Lung (tissue), 11 donors: ENCODE measurements at regions not wholly inside any gene's neighbourhood (a gene's known extent, or its start where the extent isn't known, plus 50 kb on each side); places are given as distances from the start of the nearest gene placed in this dataset.
A peak's percentile ranks its signal among the peaks of the same experiment; 100 is the strongest.

Experiments
- ATAC-seq: fragments of 200-7000 bp; cut with Tn5 transposase; one replicate; pipeline ENCODE4 v1.9.1; 2020; ENCODE audit warnings: moderate number of reproducible peaks; ENCODE audit not compliant: insufficient read depth, low FRiP score
- DNase-seq, 3 donors: peaks; one replicate each; pipeline ENCODE4 v3.0.0-alpha.2; 2013 to 2017
- H3K27ac ChIP-seq, 2 donors: one replicate each; pipeline ENCODE4 v1.5.1; 2013; ENCODE audit warnings: mild to moderate bottlenecking in 2 of 2, moderate library complexity in 2 of 2, control low read depth in 1 of 2, inconsistent platforms in 1 of 2, low read depth in 1 of 2, low read length in 1 of 2
- H3K27me3 ChIP-seq, 3 donors: one replicate each; pipeline ENCODE4 v1.5.1; 2013; ENCODE audit warnings: low read length in 2 of 3; ENCODE audit not compliant: control insufficient read depth in 3 of 3, insufficient read depth in 3 of 3
- H3K36me3 ChIP-seq, 4 donors: one replicate each; pipeline ENCODE4 v1.5.1; 2013; ENCODE audit warnings: low read length in 4 of 4, mild to moderate bottlenecking in 1 of 4, moderate library complexity in 1 of 4; ENCODE audit not compliant: control insufficient read depth in 4 of 4, insufficient read depth in 4 of 4
- H3K4me1 ChIP-seq, 5 donors: one replicate each; pipeline ENCODE4 v1.5.1; 2013; ENCODE audit warnings: low read length in 5 of 5, mild to moderate bottlenecking in 2 of 5, moderate library complexity in 1 of 5; ENCODE audit not compliant: control insufficient read depth in 5 of 5, insufficient read depth in 5 of 5
- H3K4me3 ChIP-seq: one replicate; pipeline ENCODE4 v1.5.1; 2013; ENCODE audit warnings: mild to moderate bottlenecking, control low read depth, moderate library complexity
- H3K9ac ChIP-seq, 2 donors: one replicate each; pipeline ENCODE4 v1.5.1; 2013; ENCODE audit warnings: low read length in 2 of 2, control low read depth in 1 of 2; ENCODE audit not compliant: insufficient read depth in 1 of 2
- H3K9me3 ChIP-seq, 4 donors: one replicate each; pipeline ENCODE4 v1.5.1; 2013; ENCODE audit warnings: low read length in 3 of 4, mild to moderate bottlenecking in 1 of 4, moderate library complexity in 1 of 4; ENCODE audit not compliant: control insufficient read depth in 4 of 4, insufficient read depth in 3 of 4
- WGBS, 2 donors: extraction: QIAGEN DNeasy Blood & Tissue Kit; methylation state at CpG; one replicate each; pipeline ENCODE4 v1.1.7; 2013; 5-methylcytosine and 5-hydroxymethylcytosine counted together
- TF ChIP-seq, protein P1 (sequence below): IDR thresholded peaks from 2 replicates; pipeline ENCODE4 v1.5.1; 2012; ENCODE audit warnings: mild to moderate bottlenecking; ENCODE audit errors: control extremely low read depth, extremely low read depth
- donor health status: control.
- donor health status: control.
- donor health status: Bipolar disorder and iron deficiency.
- donor health status: healthy.
- donor health status: DM: yes; HTN: yes; CAD: no.

DNA sequence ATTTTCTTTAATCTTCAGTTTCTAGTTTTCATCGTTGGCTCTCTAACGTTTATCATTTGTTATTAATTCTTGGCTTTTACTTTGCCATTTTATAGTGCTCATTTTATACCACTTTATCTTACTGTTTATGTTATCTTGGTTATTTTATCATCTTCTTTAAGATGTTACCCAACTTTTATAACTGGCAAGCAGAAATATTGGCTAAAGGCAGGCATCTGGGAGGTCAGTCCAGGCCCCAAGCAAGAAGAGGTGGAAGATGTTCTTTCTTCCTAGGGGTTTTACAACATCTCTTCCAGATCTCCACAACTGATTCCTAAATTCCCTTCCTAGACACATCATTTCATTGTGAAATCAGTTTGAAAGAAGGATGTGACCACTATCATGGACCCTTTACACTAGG, 208.1 kb downstream of the AHR start:
- ATAC-seq (no peak), DNase-seq (no peak)
- TF ChIP-seq, protein P1, sequence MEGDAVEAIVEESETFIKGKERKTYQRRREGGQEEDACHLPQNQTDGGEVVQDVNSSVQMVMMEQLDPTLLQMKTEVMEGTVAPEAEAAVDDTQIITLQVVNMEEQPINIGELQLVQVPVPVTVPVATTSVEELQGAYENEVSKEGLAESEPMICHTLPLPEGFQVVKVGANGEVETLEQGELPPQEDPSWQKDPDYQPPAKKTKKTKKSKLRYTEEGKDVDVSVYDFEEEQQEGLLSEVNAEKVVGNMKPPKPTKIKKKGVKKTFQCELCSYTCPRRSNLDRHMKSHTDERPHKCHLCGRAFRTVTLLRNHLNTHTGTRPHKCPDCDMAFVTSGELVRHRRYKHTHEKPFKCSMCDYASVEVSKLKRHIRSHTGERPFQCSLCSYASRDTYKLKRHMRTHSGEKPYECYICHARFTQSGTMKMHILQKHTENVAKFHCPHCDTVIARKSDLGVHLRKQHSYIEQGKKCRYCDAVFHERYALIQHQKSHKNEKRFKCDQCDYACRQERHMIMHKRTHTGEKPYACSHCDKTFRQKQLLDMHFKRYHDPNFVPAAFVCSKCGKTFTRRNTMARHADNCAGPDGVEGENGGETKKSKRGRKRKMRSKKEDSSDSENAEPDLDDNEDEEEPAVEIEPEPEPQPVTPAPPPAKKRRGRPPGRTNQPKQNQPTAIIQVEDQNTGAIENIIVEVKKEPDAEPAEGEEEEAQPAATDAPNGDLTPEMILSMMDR: no peak
- 73 to 90% methylated on average over 2 of the region's 2 CpGs for WGBS, 2 donors
- H3K27me3 ChIP-seq: no peaks in the 10 kb centered on the region
- H3K36me3 ChIP-seq: no peaks in the 10 kb centered on the region
- H3K9ac ChIP-seq: no peak overlapping the region
- no peak overlapping the region for H3K4me3 ChIP-seq
- H3K9me3 ChIP-seq: no peaks in the 10 kb centered on the region
- H3K27ac ChIP-seq: no peak overlapping the region
- peaks cover 0 to 26% (median 2%) of the 10 kb centered on the region in 5 donors for H3K4me1 ChIP-seq

DNA sequence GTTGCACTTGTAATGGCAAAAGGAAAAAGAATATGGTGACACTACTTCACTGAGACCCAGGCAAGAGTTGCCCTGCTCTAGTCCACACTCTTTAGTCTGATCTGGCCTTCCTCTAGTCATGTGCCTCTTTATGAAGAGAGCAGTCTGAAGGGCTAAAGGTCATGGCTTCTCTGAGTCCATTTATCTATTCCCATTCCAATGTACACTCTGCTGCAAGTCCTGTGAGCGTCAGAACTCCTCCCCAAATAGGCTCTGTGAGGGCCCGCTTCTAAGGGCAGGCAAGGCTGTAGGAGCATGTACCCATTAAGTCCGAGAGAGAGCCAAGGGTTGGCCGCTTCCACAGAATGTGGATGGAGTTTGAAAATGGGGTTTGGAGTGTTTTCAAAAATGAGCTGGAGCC, 209.3 kb downstream of the AHR start:
- WGBS, 2 donors: 95 to 97% methylated on average over 4 of the region's 4 CpGs
- no peaks in the 10 kb centered on the region for H3K9me3 ChIP-seq
- H3K4me3 ChIP-seq: no peak overlapping the region
- ATAC-seq (no peak), DNase-seq (no peak)
- H3K36me3 ChIP-seq: no peaks in the 10 kb centered on the region
- no peak overlapping the region for H3K9ac ChIP-seq
- H3K27me3 ChIP-seq: no peaks in the 10 kb centered on the region
- TF ChIP-seq, protein P1: no peak
- H3K27ac ChIP-seq: no peak overlapping the region
- peaks cover 0 to 28% (median 2%) of the 10 kb centered on the region in 5 donors for H3K4me1 ChIP-seq

GRCh38 chr7:17512181-17512675, 213.8 kb downstream of the AHR start:
- Histone ChIP-seq H3K9me3 (no peaks in the 10 kb centered on the region), H3K27me3 (no peaks in the 10 kb centered on the region), H3K9ac (no peak overlapping the region), H3K36me3 (no peaks in the 10 kb centered on the region), H3K4me1 (peaks cover 0 to 23% (median 0%) of the 10 kb centered on the region in 5 donors), H3K4me3 (no peak overlapping the region), H3K27ac (no peak overlapping the region)
- WGBS, 2 donors: 57 to 73% methylated on average over 2 of the region's 2 CpGs
- DNase-seq (peak in 2 of 3 donors; percentile 60 to 83), ATAC-seq (no peak)
- TF ChIP-seq, protein P1: no peak

DNA sequence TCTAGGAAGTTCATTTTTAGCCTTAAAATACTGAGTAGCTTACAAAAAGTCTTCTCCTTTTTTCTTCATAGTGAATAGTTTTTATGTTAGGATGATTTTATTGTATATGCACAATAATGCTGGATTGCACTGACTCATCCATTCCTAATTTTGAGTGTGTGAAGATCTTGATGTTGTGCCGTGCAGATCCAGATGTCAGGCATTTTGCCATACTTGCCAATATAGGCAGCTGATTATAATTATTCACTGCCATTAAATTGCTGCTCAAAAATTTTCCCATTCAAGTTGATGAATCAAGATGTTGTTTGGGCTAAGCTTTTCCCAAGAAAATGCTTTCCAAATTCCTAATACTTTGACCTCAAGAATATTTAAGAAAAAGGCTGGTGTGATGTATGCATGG, 218.3 kb downstream of the AHR start:
- TF ChIP-seq, protein P1: no peak
- no peak for ATAC-seq
- peak in 1 of 3 donors; percentile 22 for DNase-seq
- 79 to 85% methylated on average over 1 of the region's 1 CpG for WGBS, 2 donors
- Histone ChIP-seq H3K4me1 (peaks cover 0 to 23% (median 0%) of the 10 kb centered on the region in 5 donors), H3K9ac (no peak overlapping the region), H3K9me3 (no peaks in the 10 kb centered on the region), H3K27ac (no peak overlapping the region), H3K27me3 (no peaks in the 10 kb centered on the region), H3K4me3 (no peak overlapping the region), H3K36me3 (no peaks in the 10 kb centered on the region)
